K562 (cell line): ENCODE measurements at regions not wholly inside any gene's neighbourhood (a gene's known extent, or its start where the extent isn't known, plus 50 kb on each side); places are given as distances from the start of the nearest gene placed in this dataset.

Experiments
- CTCF ChIP-seq, 3 experiments: IDR thresholded peaks in 2 of 3; conservative IDR thresholded peaks in 1 of 3; 2 replicates each; pipeline ENCODE4 v1.5.1; 2011 to 2012; ENCODE audit warnings: low read length in 3 of 3, mild to moderate bottlenecking in 3 of 3, control low read depth in 2 of 3, improper control_type of control experiment in 1 of 3, inconsistent platforms in 1 of 3, low read depth in 1 of 3, mixed read lengths in 1 of 3, moderate library complexity in 1 of 3; ENCODE audit not compliant: insufficient read depth in 2 of 3
- FOSL1 ChIP-seq: fragments of 200-800 bp; sonication (Bioruptor generic); conservative IDR thresholded peaks from 2 replicates; pipeline ENCODE4 v1.6.1; 2016; ENCODE audit warnings: missing genetic modification characterization, missing compliant biosample characterization
- HDGF ChIP-seq: fragments of 450-650 bp; IDR thresholded peaks from 2 replicates; pipeline ENCODE4 v1.6.1; 2016
- NFATC3 ChIP-seq: fragments of 450-650 bp; IDR thresholded peaks from 2 replicates; pipeline ENCODE4 v1.6.1; 2017; ENCODE audit warnings: mild to moderate bottlenecking
- NRF1 ChIP-seq, 2 experiments: fragments of 450-650 bp; IDR thresholded peaks in 1 of 2; conservative IDR thresholded peaks in 1 of 2; 2 replicates each; pipeline ENCODE4 v1.6.1; 2014; ENCODE audit warnings: mild to moderate bottlenecking in 2 of 2
- POLR2AphosphoS5 ChIP-seq: IDR thresholded peaks from 2 replicates; pipeline ENCODE4 v1.6.1; 2011; ENCODE audit warnings: mild to moderate bottlenecking, low read depth, low read length, moderate library complexity; ENCODE audit not compliant: control insufficient read depth, insufficient read depth
- RCOR1 ChIP-seq, 2 experiments: IDR thresholded peaks; 2 replicates each; pipeline ENCODE4 v1.6.1; 2012; ENCODE audit warnings: low read depth in 2 of 2, low read length in 2 of 2, borderline replicate concordance in 1 of 2, improper control_type of control experiment in 1 of 2
- SMAD1 ChIP-seq: fragments of 150-350 bp; IDR thresholded peaks from 2 replicates; pipeline ENCODE4 v1.6.1; 2014; ENCODE audit warnings: low read length, low read depth; ENCODE audit not compliant: partially characterized antibody
- STAT5A ChIP-seq: IDR thresholded peaks from 2 replicates; pipeline ENCODE4 v1.6.1; 2012; ENCODE audit warnings: low read length, inconsistent platforms, borderline replicate concordance
- TEAD4 ChIP-seq, 2 experiments: sonication (generic) in 1 of 2; formaldehyde crosslinking in 1 of 2; IDR thresholded peaks; 2 replicates each; pipeline versions ENCODE4 v1.6.1 to v1.8.0; 2012 to 2022; ENCODE audit warnings: borderline replicate concordance in 1 of 2, inconsistent platforms in 1 of 2, low read length in 1 of 2, mild to moderate bottlenecking in 1 of 2, missing genetic modification reagents in 1 of 2
- ZNF274 ChIP-seq: IDR thresholded peaks from 2 replicates; pipeline ENCODE4 v1.6.1; 2011; ENCODE audit warnings: low read depth, mild to moderate bottlenecking, low read length, moderate library complexity, borderline replicate concordance
- ZNF384 ChIP-seq: IDR thresholded peaks from 2 replicates; pipeline ENCODE4 v1.6.1; 2012; ENCODE audit warnings: low read depth, low read length, improper control_type of control experiment
- ZSCAN29 ChIP-seq: fragments of 450-650 bp; IDR thresholded peaks from 2 replicates; pipeline ENCODE4 v1.6.1; 2017
- TF ChIP-seq, protein P1 (sequence below): sonication (generic); formaldehyde crosslinking; IDR thresholded peaks from 2 replicates; pipeline ENCODE4 v1.8.1; 2022; ENCODE audit warnings: missing genetic modification reagents

DNA sequence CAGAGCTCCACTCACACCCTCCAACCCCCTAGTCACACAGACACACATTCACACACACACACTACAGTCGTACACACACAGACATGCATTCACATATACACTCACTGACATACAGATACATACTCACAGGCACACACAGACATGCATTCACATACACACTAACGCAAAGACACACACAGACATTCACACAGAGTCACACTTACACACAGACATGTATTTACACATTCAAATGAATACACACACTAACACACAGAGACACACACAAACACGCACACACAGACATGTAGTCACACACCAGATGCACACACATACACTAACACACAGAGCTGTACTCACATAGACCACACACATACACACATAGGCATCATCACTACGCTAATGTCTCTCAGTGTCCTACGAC, 58.0 kb upstream of the MYL10 start:
- TF ChIP-seq NFATC3 (no peak), TEAD4 (IDR thresholded peaks at IDR 0.05; ENCODE audit: low read length) (no peak), TEAD4 (CRISPR knock-in tag; IDR thresholded peaks at IDR 0.05; ENCODE audit: borderline replicate concordance) (no peak), FOSL1 (no peak), RCOR1 (IDR thresholded peaks at IDR 0.05; ENCODE audit: borderline replicate concordance in 1 of 2, low read depth in 2 of 2, low read length in 2 of 2) (no peak), NRF1 (conservative IDR thresholded peaks at IDR 0.05 in 1 of 2, IDR thresholded peaks at IDR 0.05 in 1 of 2) (no peak), ZSCAN29 (no peak), STAT5A (no peak), SMAD1 (no peak), POLR2AphosphoS5 (no peak), HDGF (no peak), ZNF384 (no peak), ZNF274 (no peak), CTCF (IDR thresholded peaks at IDR 0.05 in 2 of 3, conservative IDR thresholded peaks at IDR 0.05 in 1 of 3; ENCODE audit: insufficient read depth in 2 of 3, low read depth in 1 of 3, low read length in 3 of 3) (no peak)
- TF ChIP-seq, protein P1, sequence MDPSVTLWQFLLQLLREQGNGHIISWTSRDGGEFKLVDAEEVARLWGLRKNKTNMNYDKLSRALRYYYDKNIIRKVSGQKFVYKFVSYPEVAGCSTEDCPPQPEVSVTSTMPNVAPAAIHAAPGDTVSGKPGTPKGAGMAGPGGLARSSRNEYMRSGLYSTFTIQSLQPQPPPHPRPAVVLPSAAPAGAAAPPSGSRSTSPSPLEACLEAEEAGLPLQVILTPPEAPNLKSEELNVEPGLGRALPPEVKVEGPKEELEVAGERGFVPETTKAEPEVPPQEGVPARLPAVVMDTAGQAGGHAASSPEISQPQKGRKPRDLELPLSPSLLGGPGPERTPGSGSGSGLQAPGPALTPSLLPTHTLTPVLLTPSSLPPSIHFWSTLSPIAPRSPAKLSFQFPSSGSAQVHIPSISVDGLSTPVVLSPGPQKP (CRISPR knock-in tag), result no peak
